ENCODE measurements at regions not wholly inside any gene's neighbourhood (a gene's known extent, or its start where the extent isn't known, plus 50 kb on each side); places are given as distances from the start of the nearest gene placed in this dataset.

- H3K4me3 ChIP-seq (ENCODE audit: low read depth in 1 of 3, low read length in 3 of 3) = no peak overlapping the region
- H3K36me3 ChIP-seq (ENCODE audit: control insufficient read depth in 4 of 4, insufficient read depth in 3 of 4, low read depth in 1 of 4, low read length in 3 of 4) = no peaks in the 10 kb centered on the region
- no peak for DNase-seq (ENCODE audit: low spot score)
- WGBS = 55% methylated on average over 1 of the region's 1 CpG
- no peak overlapping the region for H3K9ac ChIP-seq (ENCODE audit: low read depth in 1 of 2, low read length in 2 of 2)
- no peaks in the 10 kb centered on the region for H3K9me3 ChIP-seq (ENCODE audit: control insufficient read depth in 4 of 4, low read length in 3 of 4)
- no peaks in the 10 kb centered on the region for H3K27me3 ChIP-seq (ENCODE audit: control insufficient read depth in 4 of 4, insufficient read depth in 4 of 4, low read length in 3 of 4)
- no peaks in the 10 kb centered on the region for H3K4me1 ChIP-seq (ENCODE audit: control insufficient read depth in 4 of 4, insufficient read depth in 4 of 4, low read length in 3 of 4)
- no peak overlapping the region for H3K27ac ChIP-seq (ENCODE audit: low read depth in 1 of 2, low read length in 2 of 2)
- TF ChIP-seq JUND (IDR thresholded peaks at IDR 0.05) (no peak), RXRA (IDR thresholded peaks at IDR 0.05) (no peak), ZBTB33 (IDR thresholded peaks at IDR 0.05) (no peak), EGR1 (IDR thresholded peaks at IDR 0.05; ENCODE audit: low read depth in 2 of 2) (no peak), GABPA (IDR thresholded peaks at IDR 0.05 in 1 of 2, conservative IDR thresholded peaks at IDR 0.05 in 1 of 2) (no peak), CTCF (IDR thresholded peaks at IDR 0.05; ENCODE audit: low read depth, low read length, missing input control) (no peak), SP1 (IDR thresholded peaks at IDR 0.05) (no peak)
Observed at GRCh38 chr4:129604632-129605255, 508.8 kb downstream of the C4orf33 start.

GRCh38 chr4:129614611-129615010 lies 518.7 kb downstream of the C4orf33 start:
- whole genome bisulfite sequencing = 43% methylated on average over 3 of the region's 3 CpGs
- TF ChIP-seq ATF3 (IDR thresholded peaks at IDR 0.05) (no peak), HNF4G (IDR thresholded peaks at IDR 0.05) (no peak), CTCF (IDR thresholded peaks at IDR 0.05; ENCODE audit: low read depth, low read length, missing input control) (no peak), MAX (IDR thresholded peaks at IDR 0.05) (no peak), NR2F2 (IDR thresholded peaks at IDR 0.05) (no peak), FOXA1 (IDR thresholded peaks at IDR 0.05) (no peak), JUND (IDR thresholded peaks at IDR 0.05) (no peak), RXRA (IDR thresholded peaks at IDR 0.05) (no peak), GABPA (IDR thresholded peaks at IDR 0.05 in 1 of 2, conservative IDR thresholded peaks at IDR 0.05 in 1 of 2) (no peak), FOXA2 (IDR thresholded peaks at IDR 0.05) (no peak)
- no peak overlapping the region for H3K9ac ChIP-seq (ENCODE audit: low read depth in 1 of 2, low read length in 2 of 2)
- no peaks in the 10 kb centered on the region for H3K9me3 ChIP-seq (ENCODE audit: control insufficient read depth in 4 of 4, low read length in 3 of 4)
- no peak overlapping the region for H3K27ac ChIP-seq (ENCODE audit: low read depth in 1 of 2, low read length in 2 of 2)
- no peaks in the 10 kb centered on the region for H3K36me3 ChIP-seq (ENCODE audit: control insufficient read depth in 4 of 4, insufficient read depth in 3 of 4, low read depth in 1 of 4, low read length in 3 of 4)
- H3K27me3 ChIP-seq (ENCODE audit: control insufficient read depth in 4 of 4, insufficient read depth in 4 of 4, low read length in 3 of 4) = no peaks in the 10 kb centered on the region
- no peak overlapping the region for H3K4me3 ChIP-seq (ENCODE audit: low read depth in 1 of 3, low read length in 3 of 3)
- H3K4me1 ChIP-seq (ENCODE audit: control insufficient read depth in 4 of 4, insufficient read depth in 4 of 4, low read length in 3 of 4) = no peaks in the 10 kb centered on the region
- no peak for DNase-seq (ENCODE audit: low spot score)
